Heart left ventricle (tissue), 16 donors: ENCODE measurements at regions not wholly inside any gene's neighbourhood (a gene's known extent, or its start where the extent isn't known, plus 50 kb on each side); places are given as distances from the start of the nearest gene placed in this dataset.

Experiments used
- ATAC-seq, 4 donors: fragments of 200-7000 bp; cut with Tn5 transposase; one replicate each; pipeline ENCODE4 v1.9.1; 2020 to 2022; ENCODE audit warnings: moderate library complexity in 4 of 4, mild to moderate bottlenecking in 3 of 4, moderate number of reproducible peaks in 1 of 4
- DNase-seq, 5 donors: peaks; one replicate each; pipeline ENCODE4 v3.0.0-alpha.2; 2020
- H3K27ac ChIP-seq, 12 donors: fragments of 200-600 bp; sonication (generic) in 4 of 12; one replicate each; pipeline versions ENCODE4 v1.5.0 to v1.8.0; 2016 to 2022; ENCODE audit warnings: mild to moderate bottlenecking in 2 of 12
- H3K27me3 ChIP-seq, 9 donors: fragments of 200-600 bp; sonication (generic) in 2 of 9; one replicate each; pipeline versions ENCODE4 v1.5.1 to v1.8.0; 2016 to 2022; ENCODE audit warnings: mild to moderate bottlenecking in 3 of 9
- H3K36me3 ChIP-seq, 9 donors: fragments of 200-600 bp; sonication (generic) in 2 of 9; one replicate each; pipeline versions ENCODE4 v1.5.0 to v1.8.0; 2018 to 2022; ENCODE audit warnings: mild to moderate bottlenecking in 2 of 9
- H3K4me1 ChIP-seq, 12 donors: fragments of 200-600 bp; sonication (generic) in 4 of 12; one replicate each; pipeline versions ENCODE4 v1.5.0 to v1.8.0; 2016 to 2022; ENCODE audit warnings: mild to moderate bottlenecking in 3 of 12
- H3K4me3 ChIP-seq, 12 donors: fragments of 200-600 bp; sonication (generic) in 4 of 12; one replicate each; pipeline versions ENCODE4 v1.5.0 to v1.8.0; 2017 to 2022; ENCODE audit warnings: mild to moderate bottlenecking in 9 of 12, moderate library complexity in 4 of 12
- H3K9me3 ChIP-seq, 12 donors: fragments of 200-600 bp; sonication (generic) in 4 of 12; one replicate each; pipeline versions ENCODE4 v1.5.0 to v1.8.0; 2016 to 2022; ENCODE audit warnings: mild to moderate bottlenecking in 1 of 12
- POLR2A ChIP-seq, 2 donors: fragments of 450-650 bp; IDR thresholded peaks; one replicate each; pipeline ENCODE4 v1.6.1; 2017; ENCODE audit warnings: antibody characterized with exemption in 2 of 2, mild to moderate bottlenecking in 2 of 2, moderate library complexity in 2 of 2
- WGBS, 4 donors: extraction: QIAGEN DNeasy Blood & Tissue Kit in 2 of 4; methylation state at CpG; one replicate each; pipeline versions ENCODE4 v1.1.5 to v1.1.7; 2013 to 2018; 5-methylcytosine and 5-hydroxymethylcytosine counted together
- intact Hi-C, 10 donors: fragments of 100-400 bp; cut with DNase I; formaldehyde crosslinking; loops; one replicate each; pipeline versions ENCODE4 v1.11.1 to v1.14.2; 2022
- TF ChIP-seq, protein P1 (sequence below), 12 donors: fragments of 200-600 bp; sonication (generic) in 4 of 12; IDR thresholded peaks; one replicate each; pipeline versions ENCODE4 v1.5.0 to v1.8.0; 2018 to 2022; ENCODE audit warnings: antibody characterized with exemption in 12 of 12, mild to moderate bottlenecking in 5 of 12
- donor health status: ischemic (EF 13 %, LVEDD 7.1; RV severe dilation, severe dysfunction).
- donor health status: healthy with polysubstance abuse.
- donor health status: DM: no; HTN: yes; CAD: no.
- donor health status: DM: no; HTN: no; CAD: no.
- donor health status: ischemic (EF 25% LVEDD 6.9; RV normal size, moderate dysfunction).
- donor health status: ischemic (EF 25% LVEDD 5.7; RV mildly dilated, moderate dysfunction).
- donor health status: healthy.
- donor health status: DM: yes; HTN: yes; CAD: no.
- donor health status: ischemic (EF 35%, LVEDD 5.7; RV mildly dilated, moderate dysfunction).
- donor health status: nonischemic (EF 11% LVEDD 7.7; RV severe dilation, severe dysfunction).
- donor health status: DM: yes; HTN: yes; CAD: no.
- donor health status: PGD.
- donor health status: ischemic (EF 29% LVEDD 5.4; RV normal size, mild dysfunction).
- donor health status: nonischemic (EF 23%, LVEDD 6.1; RV moderate dilation, normal function).

DNA sequence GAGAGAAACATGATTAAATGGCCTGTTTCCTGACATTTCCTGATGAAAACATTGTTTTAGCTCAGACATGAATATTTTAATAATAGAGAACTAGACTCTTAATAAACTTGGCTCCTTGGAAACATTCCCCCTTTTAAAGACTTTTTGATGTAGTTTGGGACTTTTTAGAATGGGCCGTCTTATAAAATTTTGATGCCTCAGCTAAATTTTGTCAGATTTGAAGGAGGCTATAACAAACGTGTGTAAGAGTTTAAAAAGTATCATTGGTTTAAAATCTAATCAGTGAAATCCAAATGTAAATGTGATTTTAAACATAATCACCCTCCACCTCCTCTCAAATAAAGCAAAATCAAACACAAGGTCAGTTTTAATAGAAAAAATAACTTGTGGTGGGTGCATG lies 200.9 kb downstream of the CLIC5 start:
- H3K4me3 ChIP-seq: no peak overlapping the region
- TF ChIP-seq, protein P1, sequence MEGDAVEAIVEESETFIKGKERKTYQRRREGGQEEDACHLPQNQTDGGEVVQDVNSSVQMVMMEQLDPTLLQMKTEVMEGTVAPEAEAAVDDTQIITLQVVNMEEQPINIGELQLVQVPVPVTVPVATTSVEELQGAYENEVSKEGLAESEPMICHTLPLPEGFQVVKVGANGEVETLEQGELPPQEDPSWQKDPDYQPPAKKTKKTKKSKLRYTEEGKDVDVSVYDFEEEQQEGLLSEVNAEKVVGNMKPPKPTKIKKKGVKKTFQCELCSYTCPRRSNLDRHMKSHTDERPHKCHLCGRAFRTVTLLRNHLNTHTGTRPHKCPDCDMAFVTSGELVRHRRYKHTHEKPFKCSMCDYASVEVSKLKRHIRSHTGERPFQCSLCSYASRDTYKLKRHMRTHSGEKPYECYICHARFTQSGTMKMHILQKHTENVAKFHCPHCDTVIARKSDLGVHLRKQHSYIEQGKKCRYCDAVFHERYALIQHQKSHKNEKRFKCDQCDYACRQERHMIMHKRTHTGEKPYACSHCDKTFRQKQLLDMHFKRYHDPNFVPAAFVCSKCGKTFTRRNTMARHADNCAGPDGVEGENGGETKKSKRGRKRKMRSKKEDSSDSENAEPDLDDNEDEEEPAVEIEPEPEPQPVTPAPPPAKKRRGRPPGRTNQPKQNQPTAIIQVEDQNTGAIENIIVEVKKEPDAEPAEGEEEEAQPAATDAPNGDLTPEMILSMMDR (IDR thresholded peaks at IDR 0.05): no peak
- no peak for TF ChIP-seq POLR2A (IDR thresholded peaks at IDR 0.05)
- H3K9me3 ChIP-seq: no peaks in the 10 kb centered on the region
- ATAC-seq: no peak
- no peaks in the 10 kb centered on the region for H3K36me3 ChIP-seq
- 79 to 89% (median 85%) methylated on average over 2 of the region's 2 CpGs for WGBS, 4 donors
- intact Hi-C loops: no loop called here
- no peaks in the 10 kb centered on the region for H3K27me3 ChIP-seq
- H3K27ac ChIP-seq: no peak overlapping the region
- DNase-seq: no peak
- peaks cover 0 to 10% (median 0%) of the 10 kb centered on the region in 12 donors for H3K4me1 ChIP-seq

- Histone ChIP-seq H3K36me3 (no peaks in the 10 kb centered on the region), H3K27me3 (no peaks in the 10 kb centered on the region), H3K4me3 (no peak overlapping the region), H3K4me1 (peaks cover 0 to 10% (median 0%) of the 10 kb centered on the region in 12 donors), H3K9me3 (no peaks in the 10 kb centered on the region), H3K27ac (no peak overlapping the region)
- intact Hi-C loops: no loop called here
- ATAC-seq (no peak), DNase-seq (no peak)
- 76 to 81% (median 79%) methylated on average over 3 of the region's 3 CpGs for WGBS, 4 donors
- TF ChIP-seq, protein P1 (IDR thresholded peaks at IDR 0.05): no peak
- no peak for TF ChIP-seq POLR2A (IDR thresholded peaks at IDR 0.05)
Observed at GRCh38 chr6:45813943-45814342, 201.7 kb downstream of the CLIC5 start.

DNA sequence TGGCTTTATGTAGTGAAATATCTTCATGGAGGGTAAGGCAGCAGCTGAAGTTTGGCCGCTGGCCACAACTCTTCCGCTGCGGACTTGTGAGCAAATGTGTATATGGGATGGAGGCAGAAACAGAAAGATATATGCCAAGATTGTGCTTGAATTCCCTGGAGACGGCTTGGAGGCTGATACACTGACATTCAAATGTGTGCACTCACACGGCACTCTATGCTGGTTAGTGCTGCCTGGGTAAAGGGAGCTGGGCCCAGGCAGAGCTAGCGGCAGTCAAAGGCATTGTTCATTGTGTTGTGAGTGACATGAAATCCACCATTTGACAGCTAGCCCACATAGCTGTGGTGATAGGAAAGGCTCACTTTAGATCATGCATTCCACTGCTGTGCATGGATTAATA lies 202.7 kb downstream of the CLIC5 start:
- ATAC-seq (peak; percentile 78 to 86 (median 80)), DNase-seq (peak in 2 of 5 donors; percentile 7 to 35)
- TF ChIP-seq POLR2A (IDR thresholded peaks at IDR 0.05): no peak
- TF ChIP-seq, protein P1 (IDR thresholded peaks at IDR 0.05): no peak
- 43 to 51% (median 48%) methylated on average over 6 of the region's 6 CpGs for WGBS, 4 donors
- H3K36me3 ChIP-seq: no peaks in the 10 kb centered on the region
- no peak overlapping the region for H3K27ac ChIP-seq
- no peaks in the 10 kb centered on the region for H3K27me3 ChIP-seq
- H3K4me1 ChIP-seq: peaks cover 0 to 10% (median 0%) of the 10 kb centered on the region in 12 donors
- no peaks in the 10 kb centered on the region for H3K9me3 ChIP-seq
- H3K4me3 ChIP-seq: no peak overlapping the region
- intact Hi-C loops: no loop called here

DNA sequence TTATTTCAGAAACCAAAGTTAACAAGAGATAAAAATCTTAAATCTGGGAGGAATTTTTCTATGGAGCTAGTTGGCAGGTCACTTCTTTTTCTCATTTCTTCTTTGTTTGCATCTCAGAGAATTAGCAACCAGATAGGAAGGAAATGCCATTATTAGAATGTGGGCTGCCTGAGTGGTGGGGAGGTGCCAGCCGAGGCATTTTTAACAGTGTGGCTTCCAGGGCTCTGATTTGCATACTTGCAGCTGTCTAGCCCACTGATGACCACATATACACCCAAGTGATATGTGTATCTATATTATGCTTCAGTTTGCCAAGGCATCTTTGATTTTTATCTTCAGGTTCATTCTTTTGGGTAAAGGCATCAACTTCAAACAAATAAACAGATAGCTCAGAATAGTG lies 206.7 kb downstream of the CLIC5 start:
- Histone ChIP-seq H3K4me3 (no peak overlapping the region), H3K27me3 (no peaks in the 10 kb centered on the region), H3K9me3 (no peaks in the 10 kb centered on the region), H3K27ac (no peak overlapping the region), H3K4me1 (peaks cover 0 to 10% (median 0%) of the 10 kb centered on the region in 12 donors), H3K36me3 (no peaks in the 10 kb centered on the region)
- intact Hi-C loops: no loop called here
- WGBS, 4 donors: 35 to 43% (median 40%) methylated on average over 1 of the region's 1 CpG
- no peak for TF ChIP-seq POLR2A (IDR thresholded peaks at IDR 0.05)
- TF ChIP-seq, protein P1 (IDR thresholded peaks at IDR 0.05): no peak
- ATAC-seq (no peak), DNase-seq (no peak)
